ENCODE measurements at regions not wholly inside any gene's neighbourhood (a gene's known extent, or its start where the extent isn't known, plus 50 kb on each side); places are given as distances from the start of the nearest gene placed in this dataset.

DNA sequence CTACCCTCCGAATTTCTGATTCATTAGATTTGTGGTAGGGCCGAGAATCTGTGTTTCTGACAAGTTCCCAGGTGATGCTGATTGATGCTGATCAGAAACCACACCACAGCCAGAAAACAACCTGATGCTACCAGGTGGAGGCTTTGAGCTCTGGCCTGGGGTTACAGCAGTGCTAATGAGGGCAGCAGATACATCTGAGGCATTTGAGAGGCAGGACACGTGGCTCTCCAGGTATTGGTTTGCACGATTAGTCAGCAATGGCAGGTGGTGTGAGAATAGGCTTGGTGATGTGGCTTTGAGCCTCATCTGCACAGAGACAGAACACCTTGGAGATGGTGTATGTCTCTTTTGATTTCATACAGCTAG lies 78.8 kb upstream of the THBS1 start:
- TF ChIP-seq, protein P1, sequence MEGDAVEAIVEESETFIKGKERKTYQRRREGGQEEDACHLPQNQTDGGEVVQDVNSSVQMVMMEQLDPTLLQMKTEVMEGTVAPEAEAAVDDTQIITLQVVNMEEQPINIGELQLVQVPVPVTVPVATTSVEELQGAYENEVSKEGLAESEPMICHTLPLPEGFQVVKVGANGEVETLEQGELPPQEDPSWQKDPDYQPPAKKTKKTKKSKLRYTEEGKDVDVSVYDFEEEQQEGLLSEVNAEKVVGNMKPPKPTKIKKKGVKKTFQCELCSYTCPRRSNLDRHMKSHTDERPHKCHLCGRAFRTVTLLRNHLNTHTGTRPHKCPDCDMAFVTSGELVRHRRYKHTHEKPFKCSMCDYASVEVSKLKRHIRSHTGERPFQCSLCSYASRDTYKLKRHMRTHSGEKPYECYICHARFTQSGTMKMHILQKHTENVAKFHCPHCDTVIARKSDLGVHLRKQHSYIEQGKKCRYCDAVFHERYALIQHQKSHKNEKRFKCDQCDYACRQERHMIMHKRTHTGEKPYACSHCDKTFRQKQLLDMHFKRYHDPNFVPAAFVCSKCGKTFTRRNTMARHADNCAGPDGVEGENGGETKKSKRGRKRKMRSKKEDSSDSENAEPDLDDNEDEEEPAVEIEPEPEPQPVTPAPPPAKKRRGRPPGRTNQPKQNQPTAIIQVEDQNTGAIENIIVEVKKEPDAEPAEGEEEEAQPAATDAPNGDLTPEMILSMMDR (IDR thresholded peaks at IDR 0.05; ENCODE audit: control insufficient read depth, insufficient read depth, low read depth, low read length, missing control alignments), result no peak
- H3K4me3 ChIP-seq (ENCODE audit: control insufficient read depth, low read depth, low read length), result no peak overlapping the region
- no peak for DNase-seq (ENCODE audit: low read depth)

DNA sequence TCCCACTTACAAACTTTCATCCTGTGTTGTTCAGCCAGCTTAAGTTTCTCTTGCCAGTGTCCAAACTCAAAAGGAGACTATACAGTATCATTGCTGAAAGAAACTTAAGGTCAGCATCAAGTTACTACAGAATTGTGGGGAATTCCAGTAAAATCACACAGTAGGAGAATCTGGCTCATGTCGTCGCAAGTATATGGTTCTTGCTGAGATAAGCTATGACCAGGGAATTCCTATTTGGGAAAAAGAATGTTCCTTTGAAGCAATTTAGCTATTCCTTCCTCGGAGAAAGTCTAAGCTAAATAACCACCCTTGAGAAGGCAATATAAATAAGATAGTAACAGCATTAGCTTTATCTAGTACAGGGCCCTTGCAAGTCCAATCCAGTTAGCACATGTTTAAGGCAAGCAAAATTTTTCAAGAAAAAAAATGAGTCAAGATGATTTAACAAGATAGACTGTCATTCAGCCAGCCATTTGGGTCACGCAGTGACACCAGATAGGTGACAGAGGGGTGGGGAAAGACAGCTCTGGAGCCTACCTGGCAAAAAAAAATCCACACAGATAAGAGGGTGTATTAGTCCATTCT lies 78.2 kb upstream of the THBS1 start:
- no peak overlapping the region for H3K4me3 ChIP-seq (ENCODE audit: control insufficient read depth, low read depth, low read length)
- TF ChIP-seq, protein P1 (IDR thresholded peaks at IDR 0.05; ENCODE audit: control insufficient read depth, insufficient read depth, low read depth, low read length, missing control alignments), result no peak
- no peak for DNase-seq (ENCODE audit: low read depth)

DNA sequence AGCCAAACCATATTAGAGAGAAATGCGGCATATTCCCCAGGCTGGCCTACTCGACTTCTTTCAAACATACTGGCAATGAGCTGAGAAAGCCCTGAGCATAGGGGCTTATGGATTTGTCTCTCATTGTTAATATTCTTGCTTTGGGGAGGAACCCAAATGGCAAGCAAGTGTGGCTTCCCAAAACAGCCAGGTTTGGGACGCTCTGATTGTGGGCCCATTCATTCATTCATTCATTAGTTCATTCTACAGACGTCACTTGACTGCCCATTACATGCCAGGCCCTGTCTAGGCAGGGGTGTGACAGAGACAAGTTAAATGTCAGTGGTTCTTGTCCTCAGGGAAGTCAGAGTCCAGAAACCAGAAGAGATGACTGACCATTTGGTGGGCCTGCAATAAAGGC lies 77.4 kb upstream of the THBS1 start:
- no peak for DNase-seq (ENCODE audit: low read depth)
- H3K4me3 ChIP-seq (ENCODE audit: control insufficient read depth, low read depth, low read length), result no peak overlapping the region
- TF ChIP-seq, protein P1 (IDR thresholded peaks at IDR 0.05; ENCODE audit: control insufficient read depth, insufficient read depth, low read depth, low read length, missing control alignments), result no peak

DNA sequence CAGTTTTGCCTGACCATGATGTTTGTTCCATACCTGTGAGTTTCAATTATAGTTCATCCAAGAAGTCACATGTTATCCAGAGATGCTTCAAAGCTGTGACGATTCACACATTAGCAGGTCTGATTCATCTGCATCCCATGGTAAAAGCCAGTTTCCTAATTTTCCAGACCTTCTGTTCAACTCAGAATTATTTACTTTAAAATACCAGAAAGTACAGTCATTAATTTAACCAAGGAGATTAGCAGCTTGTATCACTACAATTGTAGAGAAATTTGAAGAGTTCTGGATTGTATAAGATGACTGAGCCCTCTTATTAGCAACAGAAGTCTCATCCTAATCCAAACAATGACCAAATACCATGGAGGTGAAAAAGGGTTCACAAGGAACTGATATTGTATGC lies 76.1 kb upstream of the THBS1 start:
- peak; percentile 84 for DNase-seq (ENCODE audit: low read depth)
- TF ChIP-seq, protein P1 (IDR thresholded peaks at IDR 0.05; ENCODE audit: control insufficient read depth, insufficient read depth, low read depth, low read length, missing control alignments), result no peak

DNA sequence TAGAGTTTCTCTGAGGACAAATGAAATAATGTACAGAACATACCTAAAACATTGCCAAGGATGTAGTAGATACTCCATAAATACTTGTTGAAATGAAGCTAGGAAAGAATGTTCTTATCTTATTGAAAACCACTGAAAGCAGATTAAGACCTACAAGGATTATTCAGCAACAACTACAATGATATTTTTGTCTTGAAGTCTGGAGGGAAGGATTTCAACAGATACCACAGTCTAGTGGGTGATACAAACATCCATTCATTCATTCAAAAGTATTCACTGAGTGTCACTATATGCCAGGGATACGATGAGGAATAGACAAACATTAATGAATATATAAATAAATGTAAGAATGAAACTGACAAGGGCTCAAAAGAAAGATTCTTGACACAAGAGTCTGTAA lies 74.7 kb upstream of the THBS1 start:
- DNase-seq (ENCODE audit: low read depth), result no peak
- TF ChIP-seq, protein P1 (IDR thresholded peaks at IDR 0.05; ENCODE audit: control insufficient read depth, insufficient read depth, low read depth, low read length, missing control alignments), result no peak
- no peak overlapping the region for H3K4me3 ChIP-seq (ENCODE audit: control insufficient read depth, low read depth, low read length)

More for the DNA sequence above, 76.1 kb upstream of the THBS1 start:
- no peak overlapping the region for H3K4me3 ChIP-seq (ENCODE audit: control insufficient read depth, low read depth, low read length)

DNA sequence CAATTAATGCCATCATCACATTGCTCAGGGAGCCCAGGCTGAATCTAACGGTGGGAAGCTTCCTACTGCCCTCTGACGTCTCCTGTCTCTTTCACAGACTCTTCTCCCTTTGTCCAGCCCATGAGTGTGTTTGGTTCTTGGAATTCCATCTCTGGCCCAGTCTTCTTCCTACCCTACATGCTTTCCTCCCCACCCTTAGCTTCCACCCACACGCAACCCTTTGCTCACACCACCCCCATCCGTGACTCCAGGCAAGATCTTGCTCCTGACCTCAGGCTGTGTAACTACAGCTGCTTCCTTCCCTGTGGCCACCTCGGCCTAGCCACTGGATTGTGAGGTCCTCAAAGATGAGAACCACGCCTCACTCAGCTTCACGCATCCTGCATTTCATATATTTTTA lies 72.3 kb upstream of the THBS1 start:
- no peak overlapping the region for H3K4me3 ChIP-seq (ENCODE audit: control insufficient read depth, low read depth, low read length)
- DNase-seq (ENCODE audit: low read depth), result no peak
- TF ChIP-seq, protein P1 (IDR thresholded peaks at IDR 0.05; ENCODE audit: control insufficient read depth, insufficient read depth, low read depth, low read length, missing control alignments), result no peak

All from AG09309 (cell line).